H9 (cell line): ENCODE measurements at regions not wholly inside any gene's neighbourhood (a gene's known extent, or its start where the extent isn't known, plus 50 kb on each side); places are given as distances from the start of the nearest gene placed in this dataset.

Experiments
- DNase-seq: peaks from one replicate; pipeline ENCODE4 v3.0.0-alpha.2; 2017
- H2AFZ ChIP-seq: one replicate; pipeline ENCODE4 v1.6.1; 2013; ENCODE audit warnings: mild to moderate bottlenecking, low read length, control low read depth, moderate library complexity
- H2AK5ac ChIP-seq: 2 replicates; pipeline ENCODE4 v1.6.1; 2013; ENCODE audit warnings: low read length, control low read depth, mixed read lengths; ENCODE audit not compliant: insufficient read length
- H2BK120ac ChIP-seq: one replicate; pipeline ENCODE4 v1.6.1; 2013; ENCODE audit warnings: low read depth, mild to moderate bottlenecking, low read length, control low read depth, inconsistent platforms; ENCODE audit not compliant: poor library complexity, severe bottlenecking
- H2BK12ac ChIP-seq: 2 replicates; pipeline ENCODE4 v1.6.1; 2013; ENCODE audit warnings: low read length, control low read depth, mixed read lengths, low read depth; ENCODE audit not compliant: insufficient read length
- H2BK15ac ChIP-seq: 2 replicates; pipeline ENCODE4 v1.6.1; 2013; ENCODE audit warnings: low read depth, low read length, control low read depth
- H2BK20ac ChIP-seq: one replicate; pipeline ENCODE4 v1.6.1; 2013; ENCODE audit warnings: low read depth, mild to moderate bottlenecking, low read length, control low read depth, inconsistent platforms; ENCODE audit not compliant: poor library complexity, severe bottlenecking
- H2BK5ac ChIP-seq: 2 replicates; pipeline ENCODE4 v1.6.1; 2013; ENCODE audit warnings: low read length, control low read depth, mixed read lengths; ENCODE audit not compliant: insufficient read length
- H3K14ac ChIP-seq: 2 replicates; pipeline ENCODE4 v1.6.1; 2013; ENCODE audit warnings: low read length, control low read depth; ENCODE audit not compliant: insufficient read depth
- H3K18ac ChIP-seq: 2 replicates; pipeline ENCODE4 v1.6.1; 2013; ENCODE audit warnings: low read depth, mild to moderate bottlenecking, mixed read lengths, low read length, control low read depth; ENCODE audit not compliant: insufficient read length
- H3K23ac ChIP-seq: 2 replicates; pipeline ENCODE4 v1.6.1; 2013; ENCODE audit warnings: low read length, control low read depth, mixed read lengths, low read depth; ENCODE audit not compliant: insufficient read length
- H3K23me2 ChIP-seq: 2 replicates; pipeline ENCODE4 v1.6.1; 2013; ENCODE audit warnings: low read depth, mild to moderate bottlenecking, mixed read lengths, low read length, control low read depth; ENCODE audit not compliant: insufficient read length, poor library complexity, severe bottlenecking
- H3K27ac ChIP-seq: 2 replicates; pipeline ENCODE4 v1.5.1; 2013; ENCODE audit warnings: low read length, control low read depth, mixed read lengths, low read depth; ENCODE audit not compliant: insufficient read length
- H3K27me3 ChIP-seq: 2 replicates; pipeline ENCODE4 v1.6.1; 2013; ENCODE audit warnings: low read length, control low read depth, inconsistent platforms; ENCODE audit not compliant: insufficient read depth
- H3K4ac ChIP-seq: 2 replicates; pipeline ENCODE4 v1.6.1; 2013; ENCODE audit warnings: low read depth, mild to moderate bottlenecking, control low read depth, inconsistent platforms, low read length, moderate library complexity
- H3K4me1 ChIP-seq: 2 replicates; pipeline ENCODE4 v1.6.1; 2013; ENCODE audit warnings: low read length, control low read depth, inconsistent platforms; ENCODE audit not compliant: insufficient read depth
- H3K4me2 ChIP-seq: 2 replicates; pipeline ENCODE4 v1.6.1; 2013; ENCODE audit warnings: low read length, control low read depth, mixed read lengths; ENCODE audit not compliant: insufficient read length, insufficient read depth
- H3K56ac ChIP-seq: 2 replicates; pipeline ENCODE4 v1.6.1; 2013; ENCODE audit warnings: low read depth, mild to moderate bottlenecking, mixed read lengths, low read length, control low read depth; ENCODE audit not compliant: insufficient read length
- H3K79me1 ChIP-seq: 2 replicates; pipeline ENCODE4 v1.6.1; 2013; ENCODE audit warnings: low read depth, mild to moderate bottlenecking, moderate library complexity, low read length, control low read depth, inconsistent platforms; ENCODE audit not compliant: insufficient read depth, poor library complexity, severe bottlenecking
- H3K79me2 ChIP-seq: 2 replicates; pipeline ENCODE4 v1.6.1; 2013; ENCODE audit warnings: low read length, control low read depth, inconsistent platforms; ENCODE audit not compliant: insufficient read depth
- H3K9ac ChIP-seq: 2 replicates; pipeline ENCODE4 v1.6.1; 2013; ENCODE audit warnings: low read length, control low read depth, mixed read lengths; ENCODE audit not compliant: insufficient read length; ENCODE audit errors: extremely low read depth
- H3K9me3 ChIP-seq: one replicate; pipeline ENCODE4 v1.6.1; 2013; ENCODE audit warnings: low read depth, low read length, inconsistent platforms; ENCODE audit not compliant: control insufficient read depth
- H3T11ph ChIP-seq: one replicate; pipeline ENCODE4 v1.6.1; 2013; ENCODE audit warnings: mild to moderate bottlenecking, low read length, control low read depth, inconsistent platforms
- H4K20me1 ChIP-seq: one replicate; pipeline ENCODE4 v1.6.1; 2013; ENCODE audit not compliant: control insufficient read depth, insufficient read length, insufficient read depth
- H4K5ac ChIP-seq: 2 replicates; pipeline ENCODE4 v1.6.1; 2013; ENCODE audit warnings: low read depth, mild to moderate bottlenecking, mixed read lengths, low read length, control low read depth; ENCODE audit not compliant: insufficient read length
- H4K8ac ChIP-seq: replicated peaks from 2 replicates; pipeline ENCODE4 v1.6.1; 2013; ENCODE audit warnings: low read length, control low read depth, mixed read lengths, low read depth; ENCODE audit not compliant: insufficient read length
- H4K91ac ChIP-seq: 2 replicates; pipeline ENCODE4 v1.6.1; 2013; ENCODE audit warnings: low read depth, mild to moderate bottlenecking, moderate library complexity, mixed read lengths, low read length, control low read depth; ENCODE audit not compliant: insufficient read length
- H3K27ac Mint-ChIP-seq, 3 experiments: 2 replicates in 2 of 3; 3 replicates in 1 of 3; pipeline ENCODE4 v1.8.0; 2020 to 2021; ENCODE audit warnings: mixed read lengths in 3 of 3, mild to moderate bottlenecking in 1 of 3, moderate library complexity in 1 of 3
- H3K27me3 Mint-ChIP-seq: 2 replicates; pipeline ENCODE4 v1.8.0; 2021; ENCODE audit warnings: low read depth, mild to moderate bottlenecking, moderate library complexity, mixed read lengths
- H3K36me3 Mint-ChIP-seq, 3 experiments: 2 replicates in 2 of 3; 3 replicates in 1 of 3; pipeline ENCODE4 v1.8.0; 2020 to 2021; ENCODE audit warnings: low read depth in 3 of 3, mixed read lengths in 3 of 3; ENCODE audit not compliant: insufficient read depth in 1 of 3
- H3K4me1 Mint-ChIP-seq, 2 experiments: 2 replicates each; pipeline ENCODE4 v1.8.0; 2020; ENCODE audit warnings: mixed read lengths in 2 of 2
- H3K4me3 Mint-ChIP-seq, 2 experiments: 2 replicates in 1 of 2; 3 replicates in 1 of 2; pipeline ENCODE4 v1.8.0; 2020 to 2021; ENCODE audit warnings: mild to moderate bottlenecking in 2 of 2, mixed read lengths in 2 of 2, moderate library complexity in 1 of 2
- H3K9me3 Mint-ChIP-seq, 2 experiments: 2 replicates in 1 of 2; 3 replicates in 1 of 2; pipeline ENCODE4 v1.8.0; 2020; ENCODE audit warnings: mild to moderate bottlenecking in 2 of 2, mixed read lengths in 2 of 2, moderate library complexity in 1 of 2
- WGBS: extraction: QIAGEN DNeasy Blood & Tissue Kit; methylation state at CpG from one replicate; pipeline ENCODE4 v1.1.7; 2013; ENCODE audit warnings: missing lambda C conversion rate, low lambda C conversion rate, mixed read lengths; ENCODE audit not compliant: insufficient read length; ENCODE audit errors: extremely low coverage; 5-methylcytosine and 5-hydroxymethylcytosine counted together
- TF ChIP-seq, protein P1 (sequence below): fragments of 200-600 bp; sonication (generic); conservative IDR thresholded peaks from 3 replicates; pipeline ENCODE4 v1.8.0; 2021; ENCODE audit warnings: antibody characterized with exemption, mild to moderate bottlenecking

DNA sequence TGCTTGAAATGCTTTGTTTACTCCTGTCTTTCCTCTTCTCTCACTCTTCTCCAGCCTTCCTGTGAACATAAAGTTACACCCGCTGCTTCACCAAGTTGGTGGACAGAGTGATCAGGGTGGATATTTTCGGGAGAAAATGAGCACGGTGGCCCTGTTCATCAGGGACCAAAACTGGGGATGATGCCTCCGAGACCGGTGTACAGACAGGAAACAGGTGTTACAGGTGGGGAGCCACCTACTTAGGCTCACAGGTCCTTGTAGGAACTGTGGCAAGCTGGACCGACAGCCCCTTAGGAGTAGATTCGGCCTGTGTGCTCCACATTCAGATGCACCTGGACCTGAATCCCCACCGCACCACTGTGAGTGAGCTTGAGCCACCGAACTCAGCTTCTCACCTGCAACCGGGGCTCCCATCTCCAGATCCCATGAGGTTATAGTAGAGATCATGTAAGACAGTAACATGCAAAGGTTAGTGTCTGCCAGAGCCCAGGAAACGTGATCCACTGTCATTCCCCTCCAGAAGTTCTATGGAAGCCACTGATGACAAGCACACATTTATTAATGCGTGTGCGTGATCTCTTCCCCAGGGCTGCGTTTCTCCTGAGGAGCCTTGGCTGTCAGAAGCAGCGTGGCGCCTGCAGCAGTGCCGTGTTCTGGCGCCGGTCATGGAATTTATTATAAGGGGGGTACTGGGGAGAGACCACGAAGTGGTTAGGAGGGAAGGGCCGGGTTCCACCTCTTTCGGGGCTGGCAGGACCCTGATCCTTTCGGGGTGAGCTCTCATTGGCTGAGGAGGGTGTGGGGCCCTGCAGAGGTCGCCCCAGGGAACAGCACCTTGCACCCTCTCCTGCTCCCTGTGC, 94.2 kb downstream of the ERMARD start:
- H3K36me3 Mint-ChIP-seq, result no peaks in the 10 kb centered on the region; a peak in 1 of 7 replicates
- H4K20me1 ChIP-seq, result no peaks in the 10 kb centered on the region
- TF ChIP-seq, protein P1, sequence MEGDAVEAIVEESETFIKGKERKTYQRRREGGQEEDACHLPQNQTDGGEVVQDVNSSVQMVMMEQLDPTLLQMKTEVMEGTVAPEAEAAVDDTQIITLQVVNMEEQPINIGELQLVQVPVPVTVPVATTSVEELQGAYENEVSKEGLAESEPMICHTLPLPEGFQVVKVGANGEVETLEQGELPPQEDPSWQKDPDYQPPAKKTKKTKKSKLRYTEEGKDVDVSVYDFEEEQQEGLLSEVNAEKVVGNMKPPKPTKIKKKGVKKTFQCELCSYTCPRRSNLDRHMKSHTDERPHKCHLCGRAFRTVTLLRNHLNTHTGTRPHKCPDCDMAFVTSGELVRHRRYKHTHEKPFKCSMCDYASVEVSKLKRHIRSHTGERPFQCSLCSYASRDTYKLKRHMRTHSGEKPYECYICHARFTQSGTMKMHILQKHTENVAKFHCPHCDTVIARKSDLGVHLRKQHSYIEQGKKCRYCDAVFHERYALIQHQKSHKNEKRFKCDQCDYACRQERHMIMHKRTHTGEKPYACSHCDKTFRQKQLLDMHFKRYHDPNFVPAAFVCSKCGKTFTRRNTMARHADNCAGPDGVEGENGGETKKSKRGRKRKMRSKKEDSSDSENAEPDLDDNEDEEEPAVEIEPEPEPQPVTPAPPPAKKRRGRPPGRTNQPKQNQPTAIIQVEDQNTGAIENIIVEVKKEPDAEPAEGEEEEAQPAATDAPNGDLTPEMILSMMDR, result no peak
- H3K9me3 Mint-ChIP-seq, result no peaks in the 10 kb centered on the region
- peak; percentile 10 for DNase-seq
- peaks cover 0 to 4% of the 10 kb centered on the region in 2 experiments; a peak in 1 of 4 replicates for H3K4me1 Mint-ChIP-seq
- no peak overlapping the region for H3K9ac ChIP-seq
- peaks cover 7% of the 10 kb centered on the region for H3K27me3 Mint-ChIP-seq
- H3K27ac ChIP-seq, result no peak overlapping the region
- no peak overlapping the region for H2BK120ac ChIP-seq
- H3K14ac ChIP-seq, result no peak overlapping the region
- H3K27me3 ChIP-seq, result no peaks in the 10 kb centered on the region
- no peak overlapping the region for H3K18ac ChIP-seq
- H2AFZ ChIP-seq, result no peak overlapping the region
- no peak overlapping the region for H2BK20ac ChIP-seq
- H3K9me3 ChIP-seq, result no peaks in the 10 kb centered on the region
- H3K27ac Mint-ChIP-seq, result no peak overlapping the region
- H3K79me2 ChIP-seq, result no peaks in the 10 kb centered on the region
- H3K4me3 Mint-ChIP-seq, result no peak overlapping the region
- H3K4me2 ChIP-seq, result no peak overlapping the region
- no peaks in the 10 kb centered on the region for H3K79me1 ChIP-seq
- no peak overlapping the region for H4K8ac ChIP-seq
- H2BK12ac ChIP-seq, result no peak overlapping the region
- no peak overlapping the region for H2AK5ac ChIP-seq
- no peak overlapping the region for H3K4ac ChIP-seq
- H3K56ac ChIP-seq, result no peak overlapping the region
- WGBS, result no CpG with 5 or more reads among the region's 24 CpGs
- H3K4me1 ChIP-seq, result no peaks in the 10 kb centered on the region
- no peak overlapping the region for H4K91ac ChIP-seq
- H3K23ac ChIP-seq, result no peak overlapping the region
- H2BK15ac ChIP-seq, result no peak overlapping the region
- H2BK5ac ChIP-seq, result no peak overlapping the region
- no peak overlapping the region for H3T11ph ChIP-seq
- H3K23me2 ChIP-seq, result no peaks in the 10 kb centered on the region
- H4K5ac ChIP-seq, result no peak overlapping the region
